Upper lobe of left lung (tissue), 6 donors: ENCODE measurements at regions not wholly inside any gene's neighbourhood (a gene's known extent, or its start where the extent isn't known, plus 50 kb on each side); places are given as distances from the start of the nearest gene placed in this dataset.
"Not testable (repeated sequence)": the region's sequence is repeated elsewhere in the genome, so short reads cannot be mapped to it uniquely, and the experiment has no call there.

Source experiments
- ATAC-seq, 2 donors: fragments of 200-7000 bp; cut with Tn5 transposase; one replicate each; pipeline ENCODE4 v1.9.1; 2022; ENCODE audit warnings: mild to moderate bottlenecking in 2 of 2, moderate library complexity in 2 of 2; ENCODE audit not compliant: low FRiP score in 2 of 2
- DNase-seq, 2 donors: peaks; one replicate each; pipeline ENCODE4 v3.0.0-alpha.2; 2019 to 2020
- H3K27ac ChIP-seq, 4 donors: fragments of 200-600 bp; sonication (generic); one replicate each; pipeline ENCODE4 v1.5.1; 2016 to 2019
- H3K27me3 ChIP-seq, 4 donors: fragments of 200-600 bp; sonication (generic); one replicate each; pipeline ENCODE4 v1.5.1; 2017 to 2019
- H3K36me3 ChIP-seq, 4 donors: fragments of 200-600 bp; sonication (generic); one replicate each; pipeline ENCODE4 v1.5.1; 2016 to 2019
- H3K4me1 ChIP-seq, 4 donors: fragments of 200-600 bp; sonication (generic); one replicate each; pipeline ENCODE4 v1.5.1; 2018 to 2019
- H3K4me3 ChIP-seq, 4 donors: fragments of 200-600 bp; sonication (generic); one replicate each; pipeline ENCODE4 v1.5.1; 2017 to 2019; ENCODE audit warnings: mild to moderate bottlenecking in 2 of 4, moderate library complexity in 1 of 4
- H3K9me3 ChIP-seq, 4 donors: fragments of 200-600 bp; sonication (generic); one replicate each; pipeline ENCODE4 v1.5.1; 2018 to 2019
- CTCF ChIP-seq, 6 experiments: fragments of 450-650 bp in 4 of 6; fragments of 200-600 bp in 2 of 6; sonication (generic) in 2 of 6; IDR thresholded peaks; one replicate each; pipeline ENCODE4 v1.5.1; 2016 to 2019; ENCODE audit warnings: antibody characterized with exemption in 6 of 6
- EP300 ChIP-seq, 4 donors: sonication (generic); formaldehyde crosslinking; IDR thresholded peaks; one replicate each; pipeline ENCODE4 v1.5.1; 2017; ENCODE audit warnings: antibody characterized with exemption in 4 of 4, control low read depth in 2 of 4
- POLR2A ChIP-seq, 4 donors: fragments of 450-650 bp; IDR thresholded peaks; one replicate each; pipeline ENCODE4 v1.5.1; 2016 to 2017; ENCODE audit warnings: antibody characterized with exemption in 4 of 4, mild to moderate bottlenecking in 2 of 4
- POLR2AphosphoS5 ChIP-seq, 2 donors: sonication (generic); formaldehyde crosslinking; IDR thresholded peaks; one replicate each; pipeline ENCODE4 v1.5.1; 2017; ENCODE audit warnings: antibody characterized with exemption in 2 of 2
- WGBS, 2 donors: methylation state at CpG; one replicate each; pipeline ENCODE4 v1.1.5; 2017 to 2018; 5-methylcytosine and 5-hydroxymethylcytosine counted together
- donor health status: DM: no; HTN: no; CAD: no; lungs with moderate emphysema.
- donor health status: DM: no; HTN: yes; CAD: no; lungs with severe emphysema.

- not testable (repeated sequence) for ATAC-seq, H3K27me3 ChIP-seq, H3K4me3 ChIP-seq, H3K36me3 ChIP-seq, H3K27ac ChIP-seq, H3K4me1 ChIP-seq, H3K9me3 ChIP-seq, DNase-seq
- 86 to 100% methylated on average over 1 to 7 of the region's 7 CpGs for WGBS, 2 donors
These were observed 71.0 kb upstream of the SH3GLB1 start for GRCh38 chr1:86633306-86633838.

DNA sequence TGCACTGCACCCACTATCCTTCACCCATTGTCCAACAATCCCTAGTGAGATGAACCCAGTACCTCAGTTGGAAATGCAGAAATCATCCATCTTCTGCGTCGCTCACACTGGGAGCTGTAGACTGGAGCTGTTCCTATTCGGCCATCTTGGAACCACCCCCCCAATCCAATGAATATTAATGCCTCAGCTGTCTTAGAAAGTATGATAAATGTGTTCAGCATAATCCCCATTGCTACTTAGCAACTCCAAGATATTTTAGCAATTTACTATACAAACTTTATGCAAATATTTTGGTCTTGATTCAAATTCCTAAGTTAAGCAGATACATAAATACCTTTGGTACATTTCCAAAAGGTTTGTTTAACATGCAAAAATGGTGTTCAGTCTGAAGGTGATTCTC is 70.5 kb upstream of the SH3GLB1 start:
- WGBS, 2 donors: 94 to 98% methylated on average over 3 of the region's 3 CpGs
- H3K4me1 ChIP-seq: no peaks in the 10 kb centered on the region
- no peak for DNase-seq
- no peak for ATAC-seq
- no peak overlapping the region for H3K27ac ChIP-seq
- H3K36me3 ChIP-seq: no peaks in the 10 kb centered on the region
- H3K4me3 ChIP-seq: no peak overlapping the region
- TF ChIP-seq POLR2A (IDR thresholded peaks at IDR 0.05) (no peak), EP300 (IDR thresholded peaks at IDR 0.05) (no peak), POLR2AphosphoS5 (IDR thresholded peaks at IDR 0.05) (no peak), CTCF (IDR thresholded peaks at IDR 0.05) (no peak)
- no peaks in the 10 kb centered on the region for H3K27me3 ChIP-seq
- peaks cover 0 to 3% (median 0%) of the 10 kb centered on the region in 4 donors for H3K9me3 ChIP-seq

- H3K4me1 ChIP-seq: no peaks in the 10 kb centered on the region
- ATAC-seq: no peak
- no peaks in the 10 kb centered on the region for H3K9me3 ChIP-seq
- TF ChIP-seq POLR2A (IDR thresholded peaks at IDR 0.05) (no peak), EP300 (IDR thresholded peaks at IDR 0.05) (no peak), CTCF (IDR thresholded peaks at IDR 0.05) (no peak), POLR2AphosphoS5 (IDR thresholded peaks at IDR 0.05) (no peak)
- no peaks in the 10 kb centered on the region for H3K36me3 ChIP-seq
- no peaks in the 10 kb centered on the region for H3K27me3 ChIP-seq
- H3K27ac ChIP-seq: no peak overlapping the region
- H3K4me3 ChIP-seq: no peak overlapping the region
- no peak for DNase-seq
These were observed 67.5 kb upstream of the SH3GLB1 start for GRCh38 chr1:86636898-86637297.

GRCh38 chr1:86640161-86640670 is 64.2 kb upstream of the SH3GLB1 start:
- Histone ChIP-seq H3K27me3 (no peaks in the 10 kb centered on the region), H3K27ac (no peak overlapping the region), H3K4me1 (no peaks in the 10 kb centered on the region), H3K4me3 (no peak overlapping the region), H3K9me3 (no peaks in the 10 kb centered on the region), H3K36me3 (no peaks in the 10 kb centered on the region)
- no peak for ATAC-seq
- WGBS, 2 donors: 86 to 87% methylated on average over 6 of the region's 6 CpGs
- no peak for DNase-seq
- TF ChIP-seq CTCF (IDR thresholded peaks at IDR 0.05): no peak
- no peak for TF ChIP-seq POLR2AphosphoS5 (IDR thresholded peaks at IDR 0.05)
- TF ChIP-seq POLR2A (IDR thresholded peaks at IDR 0.05): no peak
- no peak for TF ChIP-seq EP300 (IDR thresholded peaks at IDR 0.05)

DNA sequence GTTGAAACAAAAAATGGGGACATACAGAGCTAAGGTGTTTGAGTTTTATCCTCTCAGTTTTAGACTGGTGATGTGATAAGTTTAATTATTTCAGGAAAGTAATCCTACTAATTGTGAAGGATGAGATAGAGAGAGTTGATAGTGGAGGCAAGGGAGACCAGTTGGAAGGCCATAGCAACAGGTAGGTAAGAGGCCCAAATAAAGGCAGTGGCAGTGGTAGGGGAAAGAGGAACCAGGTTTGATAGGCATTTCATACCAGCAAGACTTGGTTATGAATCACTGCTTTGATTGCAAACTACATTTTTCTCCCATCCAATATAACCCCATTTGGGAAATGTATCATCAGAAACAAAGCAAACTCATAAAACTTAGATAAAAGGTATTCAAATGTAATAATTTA is 63.1 kb upstream of the SH3GLB1 start:
- DNase-seq: no peak
- no peaks in the 10 kb centered on the region for H3K9me3 ChIP-seq
- TF ChIP-seq POLR2A (IDR thresholded peaks at IDR 0.05) (no peak), EP300 (IDR thresholded peaks at IDR 0.05) (no peak), CTCF (IDR thresholded peaks at IDR 0.05) (no peak), POLR2AphosphoS5 (IDR thresholded peaks at IDR 0.05) (no peak)
- H3K4me1 ChIP-seq: no peaks in the 10 kb centered on the region
- no peak for ATAC-seq
- H3K36me3 ChIP-seq: no peaks in the 10 kb centered on the region
- no peaks in the 10 kb centered on the region for H3K27me3 ChIP-seq
- H3K27ac ChIP-seq: no peak overlapping the region
- H3K4me3 ChIP-seq: no peak overlapping the region

DNA sequence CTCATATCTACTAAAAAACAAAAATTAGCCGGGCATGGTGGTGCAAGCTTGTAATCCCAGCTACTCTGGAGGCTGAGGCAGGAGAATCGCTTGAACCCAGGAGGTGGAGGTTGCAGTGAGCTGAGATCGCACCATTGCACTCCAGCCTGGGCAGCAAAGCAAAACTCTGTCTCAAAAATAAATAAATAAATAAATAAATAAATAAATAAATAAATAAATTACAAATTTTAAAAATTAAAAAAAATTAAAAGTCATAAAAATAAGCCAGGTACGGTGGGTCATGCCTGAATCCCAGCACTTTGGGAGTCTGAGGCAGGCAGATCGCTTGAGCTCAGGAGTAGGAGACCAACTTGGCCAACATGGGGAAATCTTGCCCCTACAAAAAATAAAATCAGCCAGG is 59.7 kb upstream of the SH3GLB1 start:
- not testable (repeated sequence) for H3K9me3 ChIP-seq, H3K27ac ChIP-seq, H3K27me3 ChIP-seq, ATAC-seq, H3K36me3 ChIP-seq, H3K4me3 ChIP-seq, H3K4me1 ChIP-seq, DNase-seq
- 94 to 98% methylated on average over 5 of the region's 5 CpGs for WGBS, 2 donors
